ENCODE measurements at regions not wholly inside any gene's neighbourhood (a gene's known extent, or its start where the extent isn't known, plus 50 kb on each side); places are given as distances from the start of the nearest gene placed in this dataset.
"Not testable (repeated sequence)": the region's sequence is repeated elsewhere in the genome, so short reads cannot be mapped to it uniquely, and the experiment has no call there.

- TF ChIP-seq CTCF (conservative IDR thresholded peaks at IDR 0.05; ENCODE audit: low read depth, low read length); EZH2 (IDR thresholded peaks at IDR 0.05; ENCODE audit: borderline replicate concordance, low read depth, low read length, poor library complexity, severe bottlenecking): not testable (repeated sequence)
Observed at GRCh38 chr14:43655194-43655593, 851.9 kb downstream of the FSCB start.
